ENCODE measurements at regions not wholly inside any gene's neighbourhood (a gene's known extent, or its start where the extent isn't known, plus 50 kb on each side); places are given as distances from the start of the nearest gene placed in this dataset.
"Not testable (repeated sequence)": the region's sequence is repeated elsewhere in the genome, so short reads cannot be mapped to it uniquely, and the experiment has no call there.

GRCh38 chr10:125605167-125605566 lies 77.8 kb downstream of the TEX36 start:
- DNase-seq (ENCODE audit: low read depth), result no peak

DNA sequence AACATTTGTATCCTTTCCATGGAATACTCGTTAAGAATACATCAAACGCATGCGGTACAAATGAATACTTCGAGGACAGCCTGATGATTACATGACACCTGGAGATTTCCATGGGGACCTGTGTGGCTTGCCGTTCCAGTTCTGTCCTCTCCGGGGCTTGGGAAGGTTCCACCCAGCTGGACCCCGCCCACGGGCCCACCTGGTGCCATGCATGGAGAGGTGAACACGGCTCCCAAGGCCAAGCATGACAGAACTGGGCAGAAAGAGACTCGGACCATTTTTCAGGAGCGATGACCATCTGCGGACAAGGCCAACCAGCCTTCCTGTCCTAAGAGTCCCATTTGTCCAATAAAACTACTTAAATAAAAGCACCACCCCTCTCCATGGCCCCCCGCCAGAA lies 80.1 kb downstream of the TEX36 start:
- DNase-seq (ENCODE audit: low read depth), result no peak

- DNase-seq (ENCODE audit: low read depth), result no peak
Observed at GRCh38 chr10:125599194-125599593, 83.8 kb downstream of the TEX36 start.

GRCh38 chr10:125595911-125596310 lies 87.1 kb downstream of the TEX36 start:
- no peak for DNase-seq (ENCODE audit: low read depth)

DNA sequence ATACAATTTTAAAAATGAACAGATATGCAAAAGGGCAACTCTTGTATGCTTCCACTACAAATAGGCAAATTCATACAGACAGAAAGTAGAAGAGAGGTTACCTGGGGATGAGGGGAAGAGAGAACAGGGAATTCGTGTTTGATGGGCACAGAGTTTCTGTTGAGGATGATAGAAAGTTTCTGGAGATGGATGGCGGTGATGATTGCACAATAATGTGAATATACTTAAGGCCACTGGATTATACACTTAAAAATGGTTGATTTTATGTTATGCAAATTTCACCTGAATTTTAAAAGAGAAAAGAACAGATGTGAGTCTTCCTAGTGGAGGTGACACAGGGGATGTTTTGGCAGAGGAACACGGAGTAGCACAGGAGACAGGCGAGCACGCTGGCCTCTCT lies 89.3 kb downstream of the TEX36 start:
- DNase-seq (ENCODE audit: low read depth), result no peak

DNA sequence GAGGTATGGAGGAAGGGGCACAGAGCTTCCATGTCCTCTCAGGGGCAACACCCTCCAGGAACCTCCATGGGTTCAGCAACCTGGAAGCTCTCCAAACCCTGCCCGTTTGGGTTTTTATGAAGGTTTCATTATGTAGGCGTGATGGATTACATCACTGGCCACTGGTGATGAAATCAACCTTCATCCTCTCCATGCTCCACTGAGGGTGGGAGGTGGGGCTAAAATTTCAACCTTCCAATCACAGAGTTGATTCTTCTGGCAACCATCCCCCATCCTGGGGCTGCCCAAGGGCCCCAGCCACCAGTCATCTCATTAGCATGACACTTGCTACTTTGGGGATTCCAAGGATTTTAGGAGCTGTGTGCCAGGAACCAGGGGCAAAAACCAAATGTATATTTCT lies 90.1 kb downstream of the TEX36 start:
- DNase-seq (ENCODE audit: low read depth), result no peak

GRCh38 chr10:125591886-125592285 lies 91.1 kb downstream of the TEX36 start:
- DNase-seq (ENCODE audit: low read depth), result no peak

DNA sequence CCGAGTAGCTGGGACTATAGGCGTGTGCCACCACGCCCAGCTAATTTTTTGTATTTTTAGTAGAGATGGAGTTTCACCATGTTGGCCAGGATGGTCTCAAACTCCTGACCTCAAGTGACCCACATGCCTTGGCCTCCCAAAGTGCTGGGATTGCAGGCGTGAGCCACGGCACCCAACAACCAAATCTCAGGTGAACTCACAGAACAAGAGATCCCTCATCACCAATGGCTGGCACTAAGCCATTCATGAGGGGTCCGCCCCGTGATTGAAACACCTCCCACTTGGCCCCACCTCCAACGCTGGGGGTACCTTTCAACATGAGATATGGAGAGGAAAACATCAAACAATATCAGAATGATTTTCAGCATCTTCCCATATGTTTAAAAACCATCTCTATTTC lies 94.2 kb downstream of the TEX36 start:
- not testable (repeated sequence) for DNase-seq (ENCODE audit: low read depth)

DNA sequence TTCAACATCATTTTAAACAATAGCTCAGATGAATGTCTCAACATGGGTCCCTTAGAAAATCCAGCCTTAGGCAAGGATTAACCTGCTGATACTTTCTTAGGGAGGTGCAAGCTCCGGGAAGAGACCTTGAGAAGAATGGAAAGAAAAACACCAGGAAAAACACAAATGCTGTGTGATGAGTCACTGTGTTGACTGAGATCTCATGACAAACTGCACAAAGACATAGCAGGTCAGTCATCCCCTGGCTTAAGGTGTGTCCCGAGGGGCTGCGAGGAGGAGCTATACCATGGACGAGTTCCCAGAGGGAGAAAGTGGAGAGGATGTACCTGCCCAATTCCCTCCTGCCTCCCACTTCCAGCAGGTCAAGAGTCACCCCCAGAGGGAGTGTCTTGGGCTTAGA lies 98.0 kb downstream of the TEX36 start:
- DNase-seq (ENCODE audit: low read depth), result no peak

- no peak for DNase-seq (ENCODE audit: low read depth)
Observed at GRCh38 chr10:125578658-125579315, 104.2 kb downstream of the TEX36 start.

GRCh38 chr10:125575843-125576242 lies 107.1 kb downstream of the TEX36 start:
- no peak for DNase-seq (ENCODE audit: low read depth)

GRCh38 chr10:125568156-125568555 lies 114.8 kb downstream of the TEX36 start:
- DNase-seq (ENCODE audit: low read depth), result no peak

- no peak for DNase-seq (ENCODE audit: low read depth)
Observed at GRCh38 chr10:125567529-125567928, 115.4 kb downstream of the TEX36 start.

GRCh38 chr10:125565046-125565445 lies 117.9 kb downstream of the TEX36 start:
- no peak for DNase-seq (ENCODE audit: low read depth)

DNA sequence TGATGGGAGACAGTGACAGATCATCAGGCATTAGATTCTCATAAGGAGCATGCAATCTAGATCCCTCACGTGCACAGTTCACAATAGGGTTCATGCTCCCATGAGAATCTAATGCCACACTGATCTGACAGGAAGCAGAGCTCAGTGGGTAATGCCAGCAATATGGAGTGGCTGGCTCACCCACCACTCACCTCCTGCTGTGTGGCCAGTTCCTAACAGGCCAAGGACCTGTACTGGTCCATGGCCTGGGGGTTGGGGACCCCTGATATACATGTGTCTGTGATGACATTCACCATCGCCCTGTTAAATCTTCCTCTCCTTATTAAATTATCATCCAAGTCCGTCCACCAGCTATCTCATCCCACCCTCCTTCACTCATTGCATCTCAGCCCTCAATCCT lies 118.4 kb downstream of the TEX36 start:
- DNase-seq (ENCODE audit: low read depth), result no peak

GRCh38 chr10:125562737-125563136 lies 120.2 kb downstream of the TEX36 start:
- no peak for DNase-seq (ENCODE audit: low read depth)

GRCh38 chr10:125560947-125561346 lies 122.0 kb downstream of the TEX36 start:
- no peak for DNase-seq (ENCODE audit: low read depth)

- DNase-seq (ENCODE audit: low read depth), result no peak
Observed at GRCh38 chr10:125559210-125559609, 123.8 kb downstream of the TEX36 start.

DNA sequence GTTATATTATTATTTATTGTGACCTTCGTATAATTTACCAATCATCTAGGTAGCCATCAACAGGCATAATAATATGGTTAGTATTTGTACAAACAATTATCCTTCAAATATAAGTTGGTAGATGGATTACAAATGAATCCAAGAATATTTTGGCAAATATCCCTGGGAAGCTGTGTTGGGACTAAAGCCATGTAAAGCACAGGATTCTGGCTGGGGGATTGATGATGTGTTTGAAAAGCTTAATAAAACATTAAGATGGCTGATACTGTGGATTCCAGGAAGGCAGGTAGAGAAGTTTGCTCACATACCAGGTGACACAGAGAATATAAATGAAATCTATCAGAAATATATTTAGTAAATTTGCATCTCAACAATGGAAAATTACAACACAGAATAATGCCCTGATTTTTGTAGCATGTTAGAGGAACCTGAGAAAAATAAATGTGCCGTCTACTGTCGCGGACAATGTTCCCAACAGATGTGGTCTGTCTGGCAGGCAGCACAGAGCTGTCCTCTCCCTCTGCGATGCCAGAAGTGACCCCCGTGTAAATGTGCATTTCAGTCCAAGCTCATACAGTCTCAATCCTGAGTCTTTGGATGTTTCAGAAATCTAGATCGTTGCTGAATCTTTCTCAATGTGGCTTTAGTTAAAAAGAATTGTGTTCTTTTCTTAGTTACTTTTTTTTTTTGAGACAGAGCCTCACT lies 125.0 kb downstream of the TEX36 start:
- no peak for DNase-seq (ENCODE audit: low read depth)

- no peak for DNase-seq (ENCODE audit: low read depth)
Observed at GRCh38 chr10:125557311-125557710, 125.7 kb downstream of the TEX36 start.

GRCh38 chr10:125556882-125557281 lies 126.1 kb downstream of the TEX36 start:
- no peak for DNase-seq (ENCODE audit: low read depth)

- DNase-seq (ENCODE audit: low read depth), result no peak
Observed at GRCh38 chr10:125555743-125556142, 127.2 kb downstream of the TEX36 start.

- DNase-seq (ENCODE audit: low read depth), result no peak
Observed at GRCh38 chr10:125555267-125555666, 127.7 kb downstream of the TEX36 start.

DNA sequence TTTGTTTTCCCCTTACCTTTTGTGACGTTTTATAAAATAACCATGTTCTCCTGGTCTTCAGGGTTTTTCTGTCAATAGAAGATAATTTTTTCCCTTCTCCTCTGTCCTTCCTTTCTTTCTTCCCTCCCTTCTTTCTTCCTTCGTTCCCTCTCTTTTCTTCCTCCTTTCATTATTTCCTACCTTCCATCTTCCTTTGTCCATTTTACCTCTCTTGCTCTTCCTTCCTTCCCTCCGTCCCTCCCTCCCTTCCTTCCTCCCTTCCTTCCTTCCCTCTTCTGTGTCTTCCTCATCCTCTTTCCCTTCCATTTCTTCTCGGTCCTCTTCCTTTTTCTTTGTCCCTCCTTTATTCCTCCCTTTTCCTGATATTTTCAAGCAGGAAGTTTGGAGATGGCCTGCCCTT lies 128.2 kb downstream of the TEX36 start:
- no peak for DNase-seq (ENCODE audit: low read depth)

All from fibroblast of the conjunctiva (primary cell).